WTC11 (cell line): ENCODE measurements at regions not wholly inside any gene's neighbourhood (a gene's known extent, or its start where the extent isn't known, plus 50 kb on each side); places are given as distances from the start of the nearest gene placed in this dataset.

Source experiments
- ATAC-seq: fragments of 200-7000 bp; cut with Tn5 transposase; 2 replicates; pipeline ENCODE4 v1.10.0; 2021; ENCODE audit warnings: mild to moderate bottlenecking, moderate library complexity
- CTCF ChIA-PET: fragments of 300-600 bp; sonication (Branson Sonifier 250); formaldehyde crosslinking; loops from one replicate; lab custom pipeline; 2021; ENCODE audit warnings: antibody characterized with exemption; lab: Charles Lee
- POLR2A ChIA-PET: fragments of 350-600 bp; sonication (Branson Sonifier 250); formaldehyde crosslinking; loops from one replicate; lab custom pipeline; 2021; ENCODE audit warnings: antibody characterized with exemption; lab: Charles Lee
- DNase-seq: peaks from one replicate; pipeline ENCODE4 v3.0.0; 2021; ENCODE audit warnings: low spot score
- H3K27ac Mint-ChIP-seq: 2 replicates; pipeline ENCODE4 v1.8.0; 2021; ENCODE audit warnings: mixed read lengths
- H3K27me3 Mint-ChIP-seq: 2 replicates; pipeline ENCODE4 v1.8.0; 2021; ENCODE audit warnings: low read depth, mild to moderate bottlenecking, moderate library complexity, mixed read lengths
- H3K36me3 Mint-ChIP-seq: 2 replicates; pipeline ENCODE4 v1.8.0; 2021; ENCODE audit warnings: mixed read lengths
- H3K4me1 Mint-ChIP-seq: 2 replicates; pipeline ENCODE4 v1.8.0; 2022; ENCODE audit warnings: mixed read lengths
- H3K4me3 Mint-ChIP-seq: 2 replicates; pipeline ENCODE4 v1.8.0; 2021; ENCODE audit warnings: mild to moderate bottlenecking, moderate library complexity, mixed read lengths
- H3K9me3 Mint-ChIP-seq: 2 replicates; pipeline ENCODE4 v1.8.0; 2021; ENCODE audit warnings: mixed read lengths
- ELF4 ChIP-seq: sonication (generic); formaldehyde crosslinking; IDR thresholded peaks from 2 replicates; pipeline ENCODE4 v1.8.1; 2022; ENCODE audit warnings: low read depth, mild to moderate bottlenecking, moderate library complexity, missing genetic modification reagents
- ETV6 ChIP-seq: sonication (generic); formaldehyde crosslinking; IDR thresholded peaks from 2 replicates; pipeline ENCODE4 v1.8.1; 2022; ENCODE audit warnings: mild to moderate bottlenecking, missing genetic modification reagents
- FOXP1 ChIP-seq: sonication (generic); formaldehyde crosslinking; IDR thresholded peaks from 2 replicates; pipeline ENCODE4 v1.8.0; 2022; ENCODE audit warnings: missing genetic modification reagents, mild to moderate bottlenecking, moderate library complexity, borderline replicate concordance
- GTF2I ChIP-seq: fragments of 250-450 bp; sonication (Bioruptor Pico); conservative IDR thresholded peaks from 2 replicates; pipeline ENCODE4 v1.4.0; 2021; ENCODE audit warnings: mild to moderate bottlenecking
- MAX ChIP-seq: sonication (generic); formaldehyde crosslinking; IDR thresholded peaks from 2 replicates; pipeline ENCODE4 v1.8.0; 2022; ENCODE audit warnings: mild to moderate bottlenecking, missing genetic modification reagents
- MYBL2 ChIP-seq: sonication (generic); formaldehyde crosslinking; IDR thresholded peaks from 2 replicates; pipeline ENCODE4 v1.8.1; 2023; ENCODE audit warnings: mild to moderate bottlenecking, moderate library complexity, missing genetic modification reagents
- NR3C1 ChIP-seq: sonication (generic); formaldehyde crosslinking; conservative IDR thresholded peaks from 2 replicates; pipeline ENCODE4 v1.8.1; 2023; ENCODE audit warnings: low read depth, mild to moderate bottlenecking, missing genetic modification reagents
- PRRX2 ChIP-seq: fragments of 250-450 bp; sonication (Bioruptor Pico); IDR thresholded peaks from 2 replicates; pipeline ENCODE4 v1.8.0; 2021; ENCODE audit warnings: mild to moderate bottlenecking
- TEAD1 ChIP-seq: sonication (generic); formaldehyde crosslinking; IDR thresholded peaks from 2 replicates; pipeline ENCODE4 v1.8.0; 2022; ENCODE audit warnings: mild to moderate bottlenecking, missing genetic modification reagents
- USF1 ChIP-seq: sonication (generic); formaldehyde crosslinking; IDR thresholded peaks from 2 replicates; pipeline ENCODE4 v1.8.0; 2022; ENCODE audit warnings: mild to moderate bottlenecking, missing genetic modification reagents
- ZBTB43 ChIP-seq: sonication (generic); formaldehyde crosslinking; IDR thresholded peaks from 2 replicates; pipeline ENCODE4 v1.8.1; 2023; ENCODE audit warnings: mild to moderate bottlenecking, missing genetic modification reagents
- ZNF423 ChIP-seq: fragments of 250-450 bp; sonication (Bioruptor Pico); IDR thresholded peaks from 2 replicates; pipeline ENCODE4 v2.1.2; 2022; ENCODE audit warnings: mild to moderate bottlenecking, moderate library complexity
- ZNF532 ChIP-seq: fragments of 250-450 bp; sonication (Bioruptor Pico); IDR thresholded peaks from 2 replicates; pipeline ENCODE4 v1.9.0; 2021; ENCODE audit warnings: mild to moderate bottlenecking, borderline replicate concordance
- TF ChIP-seq, protein P1 (sequence below): sonication (generic); formaldehyde crosslinking; IDR thresholded peaks from 2 replicates; pipeline ENCODE4 v1.8.1; 2022; ENCODE audit warnings: mild to moderate bottlenecking, moderate library complexity, missing genetic modification reagents
- TF ChIP-seq, protein P2 (sequence below): sonication (generic); formaldehyde crosslinking; IDR thresholded peaks from 2 replicates; pipeline ENCODE4 v1.8.1; 2023; ENCODE audit warnings: mild to moderate bottlenecking, missing genetic modification reagents, moderate library complexity
- TF ChIP-seq, protein P3 (sequence below): sonication (generic); formaldehyde crosslinking; IDR thresholded peaks from 2 replicates; pipeline ENCODE4 v1.8.0; 2022; ENCODE audit warnings: mild to moderate bottlenecking, missing genetic modification reagents
- TF ChIP-seq, protein P4 (sequence below): fragments of 250-450 bp; sonication (Bioruptor Pico); IDR thresholded peaks from 2 replicates; pipeline ENCODE4 v1.8.0; 2021; ENCODE audit warnings: mild to moderate bottlenecking

DNA sequence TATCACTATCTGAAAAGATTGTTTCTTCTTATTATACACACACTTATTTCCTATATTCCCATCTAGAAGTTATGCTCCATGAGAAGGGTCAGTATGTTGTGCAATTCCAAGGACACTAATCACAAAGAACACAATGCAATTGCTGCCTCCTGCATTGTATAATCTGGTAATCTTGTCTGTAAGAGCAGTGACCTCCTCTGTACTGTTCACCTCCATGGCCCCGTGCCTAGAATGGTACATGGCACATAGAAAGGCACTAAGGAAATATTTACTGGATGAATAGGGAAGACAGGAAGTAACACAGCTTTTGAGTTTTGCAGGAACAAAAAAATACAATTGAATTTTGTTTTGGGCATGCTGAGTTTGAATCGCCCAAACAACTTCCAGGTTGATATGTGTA, 214.6 kb upstream of the SALL1 start:
- TF ChIP-seq FOXP1 (CRISPR knock-in tag) (no peak), ZNF532 (CRISPR knock-in tag) (no peak), PRRX2 (CRISPR knock-in tag) (no peak), ETV6 (CRISPR knock-in tag) (no peak), MYBL2 (CRISPR knock-in tag) (no peak)
- TF ChIP-seq, protein P1, sequence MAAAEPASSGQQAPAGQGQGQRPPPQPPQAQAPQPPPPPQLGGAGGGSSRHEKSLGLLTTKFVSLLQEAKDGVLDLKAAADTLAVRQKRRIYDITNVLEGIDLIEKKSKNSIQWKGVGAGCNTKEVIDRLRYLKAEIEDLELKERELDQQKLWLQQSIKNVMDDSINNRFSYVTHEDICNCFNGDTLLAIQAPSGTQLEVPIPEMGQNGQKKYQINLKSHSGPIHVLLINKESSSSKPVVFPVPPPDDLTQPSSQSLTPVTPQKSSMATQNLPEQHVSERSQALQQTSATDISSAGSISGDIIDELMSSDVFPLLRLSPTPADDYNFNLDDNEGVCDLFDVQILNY = no peak
- TF ChIP-seq, protein P2, sequence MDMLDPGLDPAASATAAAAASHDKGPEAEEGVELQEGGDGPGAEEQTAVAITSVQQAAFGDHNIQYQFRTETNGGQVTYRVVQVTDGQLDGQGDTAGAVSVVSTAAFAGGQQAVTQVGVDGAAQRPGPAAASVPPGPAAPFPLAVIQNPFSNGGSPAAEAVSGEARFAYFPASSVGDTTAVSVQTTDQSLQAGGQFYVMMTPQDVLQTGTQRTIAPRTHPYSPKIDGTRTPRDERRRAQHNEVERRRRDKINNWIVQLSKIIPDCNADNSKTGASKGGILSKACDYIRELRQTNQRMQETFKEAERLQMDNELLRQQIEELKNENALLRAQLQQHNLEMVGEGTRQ = no peak
- ChIA-PET POLR2A (no interaction called here), CTCF (no interaction called here)
- Mint-ChIP-seq H3K9me3 (peaks cover 4% of the 10 kb centered on the region), H3K27ac (no peak overlapping the region), H3K36me3 (no peaks in the 10 kb centered on the region), H3K27me3 (no peaks in the 10 kb centered on the region), H3K4me1 (no peaks in the 10 kb centered on the region), H3K4me3 (no peak overlapping the region)
- DNase-seq (no peak), ATAC-seq (no peak)

GRCh38 chr16:51359141-51359955, 208.3 kb upstream of the SALL1 start:
- TF ChIP-seq MYBL2 (CRISPR knock-in tag) (peak; percentile 72; the same call in 1 of the 2 replicates), USF1 (CRISPR knock-in tag) (peak; percentile 42; the same call in 1 of the 2 replicates), MAX (0 out of 2 replicates have a peak, but pooled peaks have one; percentile 37), ZBTB43 (CRISPR knock-in tag) (0 out of 2 replicates have a peak, but pooled peaks have one; percentile 47), ZNF423 (peak; percentile 76; the same call in 1 of the 2 replicates), NR3C1 (no peak), ETV6 (CRISPR knock-in tag) (peak; percentile 57; the same call in 1 of the 2 replicates), ELF4 (CRISPR knock-in tag) (no peak), TEAD1 (CRISPR knock-in tag) (peak; percentile 87; the same call in 1 of the 2 replicates), GTF2I (CRISPR knock-in tag) (no peak)
- TF ChIP-seq, protein P2 = 0 out of 2 replicates have a peak, but pooled peaks have one; percentile 13
- TF ChIP-seq, protein P3, sequence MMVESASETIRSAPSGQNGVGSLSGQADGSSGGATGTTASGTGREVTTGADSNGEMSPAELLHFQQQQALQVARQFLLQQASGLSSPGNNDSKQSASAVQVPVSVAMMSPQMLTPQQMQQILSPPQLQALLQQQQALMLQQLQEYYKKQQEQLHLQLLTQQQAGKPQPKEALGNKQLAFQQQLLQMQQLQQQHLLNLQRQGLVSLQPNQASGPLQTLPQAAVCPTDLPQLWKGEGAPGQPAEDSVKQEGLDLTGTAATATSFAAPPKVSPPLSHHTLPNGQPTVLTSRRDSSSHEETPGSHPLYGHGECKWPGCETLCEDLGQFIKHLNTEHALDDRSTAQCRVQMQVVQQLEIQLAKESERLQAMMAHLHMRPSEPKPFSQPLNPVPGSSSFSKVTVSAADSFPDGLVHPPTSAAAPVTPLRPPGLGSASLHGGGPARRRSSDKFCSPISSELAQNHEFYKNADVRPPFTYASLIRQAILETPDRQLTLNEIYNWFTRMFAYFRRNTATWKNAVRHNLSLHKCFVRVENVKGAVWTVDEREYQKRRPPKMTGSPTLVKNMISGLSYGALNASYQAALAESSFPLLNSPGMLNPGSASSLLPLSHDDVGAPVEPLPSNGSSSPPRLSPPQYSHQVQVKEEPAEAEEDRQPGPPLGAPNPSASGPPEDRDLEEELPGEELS (CRISPR knock-in tag) = peak; percentile 39; the same call in 1 of the 2 replicates
- TF ChIP-seq, protein P4, sequence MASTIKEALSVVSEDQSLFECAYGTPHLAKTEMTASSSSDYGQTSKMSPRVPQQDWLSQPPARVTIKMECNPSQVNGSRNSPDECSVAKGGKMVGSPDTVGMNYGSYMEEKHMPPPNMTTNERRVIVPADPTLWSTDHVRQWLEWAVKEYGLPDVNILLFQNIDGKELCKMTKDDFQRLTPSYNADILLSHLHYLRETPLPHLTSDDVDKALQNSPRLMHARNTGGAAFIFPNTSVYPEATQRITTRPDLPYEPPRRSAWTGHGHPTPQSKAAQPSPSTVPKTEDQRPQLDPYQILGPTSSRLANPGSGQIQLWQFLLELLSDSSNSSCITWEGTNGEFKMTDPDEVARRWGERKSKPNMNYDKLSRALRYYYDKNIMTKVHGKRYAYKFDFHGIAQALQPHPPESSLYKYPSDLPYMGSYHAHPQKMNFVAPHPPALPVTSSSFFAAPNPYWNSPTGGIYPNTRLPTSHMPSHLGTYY = no peak
- Mint-ChIP-seq H3K27ac (peak overlapping the region; percentile 42), H3K27me3 (no peaks in the 10 kb centered on the region), H3K36me3 (no peaks in the 10 kb centered on the region), H3K4me3 (no peak overlapping the region), H3K4me1 (peaks cover 52% of the 10 kb centered on the region), H3K9me3 (no peaks in the 10 kb centered on the region)
- ATAC-seq (peak; percentile 75), DNase-seq (peak; percentile 38)
- ChIA-PET CTCF (interaction anchor here (0.9 to 1.1 kb wide), 2 partner anchors 31 to 213 kb away, joined by 3 to 6 read pairs; no protein-coding TSS in a partner anchor), POLR2A (interaction anchor here (1.0 kb wide), 1 partner anchor 207 kb away, joined by 3 read pairs; no protein-coding TSS in a partner anchor)
